ENCODE measurements at regions not wholly inside any gene's neighbourhood (a gene's known extent, or its start where the extent isn't known, plus 50 kb on each side); places are given as distances from the start of the nearest gene placed in this dataset.

- Histone ChIP-seq H3K4me1 (peaks cover 0 to 14% (median 0%) of the 10 kb centered on the region in 9 donors), H3K4me3 (no peak overlapping the region), H3K36me3 (no peaks in the 10 kb centered on the region), H3K27ac (no peak overlapping the region), H3K9me3 (no peaks in the 10 kb centered on the region), H3K27me3 (no peaks in the 10 kb centered on the region)
- DNase-seq (no peak), ATAC-seq (no peak)
- no peak for TF ChIP-seq CTCF (IDR thresholded peaks at IDR 0.05)
- WGBS, 2 donors, result 83 to 84% methylated on average over 6 of the region's 6 CpGs
- intact Hi-C loops (cut with DNase I), result loop anchor here in 1 of 10 donors (10.0 kb wide), 1 partner anchor 106 kb away; no protein-coding TSS in a partner anchor
Observed at GRCh38 chr5:158308429-158309025, 449.6 kb upstream of the CLINT1 start.

DNA sequence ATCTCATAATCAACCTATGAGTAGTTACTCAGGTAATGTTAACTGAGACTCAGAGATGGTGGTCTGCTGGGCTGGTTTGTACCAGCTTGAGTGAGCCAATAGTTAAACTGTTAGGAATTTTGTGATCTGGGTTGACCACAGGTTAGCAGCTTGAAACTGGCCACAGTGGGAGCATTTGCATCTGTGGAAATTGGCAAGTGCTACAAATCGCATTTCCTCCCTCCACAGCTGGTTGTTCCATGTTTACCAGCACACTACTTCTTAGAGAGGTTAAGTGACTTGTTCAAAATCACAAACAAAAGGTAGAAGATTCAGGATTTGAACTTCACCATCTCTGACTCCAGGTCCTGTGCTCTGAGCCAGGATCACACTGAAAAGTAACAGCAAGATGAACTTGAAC is 446.9 kb upstream of the CLINT1 start:
- DNase-seq (no peak), ATAC-seq (peak in 3 of 8 donors; percentile 12 to 34 (median 25))
- Histone ChIP-seq H3K36me3 (no peaks in the 10 kb centered on the region), H3K4me3 (no peak overlapping the region), H3K4me1 (peaks cover 0 to 19% (median 0%) of the 10 kb centered on the region in 9 donors), H3K9me3 (no peaks in the 10 kb centered on the region), H3K27me3 (no peaks in the 10 kb centered on the region), H3K27ac (no peak overlapping the region)
- intact Hi-C loops (cut with DNase I), result loop anchor here in 1 of 10 donors (10.0 kb wide), 1 partner anchor 109 kb away; no protein-coding TSS in a partner anchor
- WGBS, 2 donors, result 38 to 63% methylated on average over 1 of the region's 1 CpG
- no peak for TF ChIP-seq CTCF (IDR thresholded peaks at IDR 0.05)

DNA sequence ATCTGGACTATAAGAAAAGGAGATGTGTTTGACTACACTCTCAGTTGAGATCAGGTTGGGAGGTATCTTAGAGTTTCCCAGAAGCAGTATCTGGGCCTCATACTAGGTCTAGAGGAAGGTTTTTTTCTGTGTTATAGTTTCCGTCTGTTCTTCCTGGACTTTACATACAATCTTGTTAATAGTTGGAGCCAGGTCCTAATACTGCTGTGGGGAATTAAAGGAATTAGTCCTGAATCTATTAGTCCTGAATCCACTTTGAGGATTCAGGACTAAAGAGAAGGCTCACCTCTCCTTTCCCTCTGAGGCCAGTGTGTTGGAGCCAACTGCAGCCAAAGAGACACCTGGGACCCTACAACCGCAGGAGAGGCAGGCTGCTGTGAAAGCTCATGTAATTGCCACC is 445.7 kb upstream of the CLINT1 start:
- no peak for ATAC-seq

GRCh38 chr5:158303883-158304282 is 444.9 kb upstream of the CLINT1 start:
- Histone ChIP-seq H3K27ac (no peak overlapping the region), H3K36me3 (no peaks in the 10 kb centered on the region), H3K9me3 (no peaks in the 10 kb centered on the region), H3K4me1 (peaks cover 0 to 19% (median 0%) of the 10 kb centered on the region in 9 donors), H3K4me3 (no peak overlapping the region), H3K27me3 (no peaks in the 10 kb centered on the region)
- no peak for TF ChIP-seq CTCF (IDR thresholded peaks at IDR 0.05)
- WGBS, 2 donors, result 98 to 100% methylated on average over 1 of the region's 1 CpG
- DNase-seq (no peak), ATAC-seq (no peak)
- intact Hi-C loops (cut with DNase I), result loop anchor here in 1 of 10 donors (10.0 kb wide), 1 partner anchor 111 kb away; no protein-coding TSS in a partner anchor

More for the DNA sequence above, 445.7 kb upstream of the CLINT1 start:
- H3K9me3 ChIP-seq, result no peaks in the 10 kb centered on the region
- no peaks in the 10 kb centered on the region for H3K27me3 ChIP-seq
- H3K4me3 ChIP-seq, result no peak overlapping the region
- peaks cover 0 to 19% (median 0%) of the 10 kb centered on the region in 9 donors for H3K4me1 ChIP-seq
- no peak overlapping the region for H3K27ac ChIP-seq
- WGBS, 2 donors, result 80 to 90% methylated on average over 2 of the region's 2 CpGs
- no peak for TF ChIP-seq CTCF (IDR thresholded peaks at IDR 0.05)
- intact Hi-C loops (cut with DNase I), result loop anchor here in 1 of 10 donors (10.0 kb wide), 1 partner anchor 110 kb away; no protein-coding TSS in a partner anchor
- no peaks in the 10 kb centered on the region for H3K36me3 ChIP-seq
- no peak for DNase-seq
